ENCODE measurements at regions not wholly inside any gene's neighbourhood (a gene's known extent, or its start where the extent isn't known, plus 50 kb on each side); places are given as distances from the start of the nearest gene placed in this dataset.

- peaks cover 58 to 67% of the 10 kb centered on the region in 2 donors for H3K4me1 ChIP-seq (ENCODE audit: control insufficient read depth in 1 of 2, low read depth in 2 of 2)
- no peak for DNase-seq (ENCODE audit: low spot score)
- H3K27ac ChIP-seq, result peak overlapping the region; percentile 7 to 90
- ATAC-seq (ENCODE audit: insufficient number of reproducible peaks, low FRiP score, low read depth), result no peak
- no peaks in the 10 kb centered on the region for H3K36me3 ChIP-seq
- no peak for TF ChIP-seq CTCF (IDR thresholded peaks at IDR 0.05)
- no peak overlapping the region for H3K4me3 ChIP-seq
- no peaks in the 10 kb centered on the region for H3K9me3 ChIP-seq
- no peaks in the 10 kb centered on the region for H3K27me3 ChIP-seq (replicated peaks; ENCODE audit: insufficient read depth)
These were observed 163.5 kb downstream of the TOMM20 start for GRCh38 chr1:234965111-234965510.

- DNase-seq (ENCODE audit: low spot score), result no peak
- no peak for TF ChIP-seq CTCF (IDR thresholded peaks at IDR 0.05)
- Histone ChIP-seq H3K27ac (peak overlapping the region in 1 of 2 donors; percentile 90), H3K36me3 (no peaks in the 10 kb centered on the region), H3K4me1 (ENCODE audit: control insufficient read depth in 1 of 2, low read depth in 2 of 2) (peaks cover 49 to 57% of the 10 kb centered on the region in 2 donors), H3K9me3 (no peaks in the 10 kb centered on the region), H3K27me3 (replicated peaks; ENCODE audit: insufficient read depth) (no peaks in the 10 kb centered on the region), H3K4me3 (peak overlapping the region; percentile 43)
- ATAC-seq (ENCODE audit: insufficient number of reproducible peaks, low FRiP score, low read depth), result no peak
These were observed 164.5 kb downstream of the TOMM20 start for GRCh38 chr1:234963904-234964702.

- TF ChIP-seq CTCF (IDR thresholded peaks at IDR 0.05), result no peak
- H3K27me3 ChIP-seq (replicated peaks; ENCODE audit: insufficient read depth), result no peaks in the 10 kb centered on the region
- H3K9me3 ChIP-seq, result no peaks in the 10 kb centered on the region
- H3K4me1 ChIP-seq (ENCODE audit: control insufficient read depth in 1 of 2, low read depth in 2 of 2), result peaks cover 43 to 51% of the 10 kb centered on the region in 2 donors
- no peaks in the 10 kb centered on the region for H3K36me3 ChIP-seq
- peak overlapping the region; percentile 47 for H3K4me3 ChIP-seq
- H3K27ac ChIP-seq, result peak overlapping the region; percentile 87 to 90
- DNase-seq (ENCODE audit: low spot score) (no peak), ATAC-seq (ENCODE audit: insufficient number of reproducible peaks, low FRiP score, low read depth) (peak; percentile 22)
These were observed 165.3 kb downstream of the TOMM20 start for GRCh38 chr1:234963180-234963903.

- ATAC-seq (ENCODE audit: insufficient number of reproducible peaks, low FRiP score, low read depth) (peak; percentile 59), DNase-seq (ENCODE audit: low spot score) (no peak)
- Histone ChIP-seq H3K36me3 (no peaks in the 10 kb centered on the region), H3K4me3 (peak overlapping the region; percentile 47), H3K27me3 (replicated peaks; ENCODE audit: insufficient read depth) (no peaks in the 10 kb centered on the region), H3K9me3 (no peaks in the 10 kb centered on the region), H3K4me1 (ENCODE audit: control insufficient read depth in 1 of 2, low read depth in 2 of 2) (peaks cover 46 to 59% of the 10 kb centered on the region in 2 donors), H3K27ac (peak overlapping the region; percentile 87 to 90)
- TF ChIP-seq CTCF (IDR thresholded peaks at IDR 0.05), result no peak
These were observed 166.2 kb downstream of the TOMM20 start for GRCh38 chr1:234962340-234962989.

Data from thoracic aorta (tissue), 2 donors.